Stimulated activated naive CD8-positive, alpha-beta T cell treated with anti-CD3 and anti-CD28 coated beads, Interleukin-15, Interleukin-2, amounts not matched to agents 100 U/mL and 50 U/mL, for 24 hours (primary cell): ENCODE measurements at regions not wholly inside any gene's neighbourhood (a gene's known extent, or its start where the extent isn't known, plus 50 kb on each side); places are given as distances from the start of the nearest gene placed in this dataset.
"Not testable (repeated sequence)": the region's sequence is repeated elsewhere in the genome, so short reads cannot be mapped to it uniquely, and the experiment has no call there.

ENCODE experiments used
- ATAC-seq: fragments of 150-1000 bp; cut with Tn5 transposase; one replicate; pipeline ENCODE4 v1.10.0; 2021
- DNase-seq: peaks from one replicate; pipeline ENCODE4 v3.0.0; 2021

- no peak for DNase-seq
- no peak for ATAC-seq
These were observed 126.5 kb downstream of the C12orf75 start for GRCh38 chr12:105457026-105457425.

DNA sequence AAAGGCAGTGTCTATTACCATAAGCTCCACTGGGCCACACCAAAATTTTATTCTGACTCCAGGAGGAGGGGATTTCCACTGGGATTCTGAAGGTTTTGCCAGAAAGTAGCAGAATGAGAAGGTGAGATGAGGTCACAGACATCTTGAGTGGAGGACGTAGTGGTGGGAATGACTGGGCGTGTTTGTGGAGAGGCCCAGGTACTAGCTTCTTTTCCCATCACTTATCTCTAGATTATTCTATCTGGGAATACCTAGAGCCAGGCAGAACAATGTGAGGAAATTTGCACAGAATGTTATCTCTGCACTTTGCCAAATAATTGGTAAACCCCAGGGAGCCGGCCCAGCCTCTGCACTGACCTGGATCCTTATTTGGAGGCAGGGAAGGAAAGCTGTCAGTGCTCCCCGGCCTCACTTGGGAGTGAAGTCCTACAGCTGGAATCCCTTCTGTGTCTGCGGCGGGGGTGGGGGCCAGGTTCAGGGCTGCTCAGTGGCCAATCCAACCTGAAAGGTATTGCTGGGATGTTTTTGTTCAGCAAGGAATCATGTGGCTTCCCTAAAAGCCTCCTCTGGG lies 129.4 kb downstream of the C12orf75 start:
- no peak for ATAC-seq
- no peak for DNase-seq

DNA sequence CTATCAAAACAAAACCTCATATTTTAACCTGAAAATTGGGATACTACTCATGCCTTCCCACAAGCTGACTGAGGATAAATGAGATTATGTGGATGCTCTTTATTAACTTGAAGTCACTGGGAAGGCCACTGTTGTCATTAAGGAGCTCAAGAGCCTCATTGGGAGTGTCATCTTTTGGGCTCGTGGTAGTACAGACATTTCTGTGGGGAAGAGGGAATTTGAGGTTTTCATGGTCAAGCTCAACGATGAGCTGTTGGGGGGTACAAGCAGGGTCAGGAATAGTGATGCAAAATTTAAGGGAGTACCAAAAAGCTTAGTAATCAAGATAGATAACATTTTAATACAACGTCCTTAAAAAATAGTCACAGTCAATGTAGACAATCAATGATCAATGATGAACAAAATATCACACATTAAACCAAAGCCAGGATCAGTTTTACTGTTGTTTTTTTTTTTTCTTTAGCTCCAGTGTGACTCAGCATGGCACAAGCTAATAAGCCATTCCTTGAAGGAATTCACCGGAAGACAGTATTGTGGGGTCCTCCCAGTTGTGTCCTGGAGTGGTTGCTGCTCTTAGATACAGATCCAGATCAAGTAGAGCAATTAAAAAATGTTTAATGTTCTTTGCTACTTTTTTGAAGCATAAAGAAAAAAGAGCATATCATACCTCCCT lies 130.9 kb downstream of the C12orf75 start:
- no peak for ATAC-seq
- no peak for DNase-seq

DNA sequence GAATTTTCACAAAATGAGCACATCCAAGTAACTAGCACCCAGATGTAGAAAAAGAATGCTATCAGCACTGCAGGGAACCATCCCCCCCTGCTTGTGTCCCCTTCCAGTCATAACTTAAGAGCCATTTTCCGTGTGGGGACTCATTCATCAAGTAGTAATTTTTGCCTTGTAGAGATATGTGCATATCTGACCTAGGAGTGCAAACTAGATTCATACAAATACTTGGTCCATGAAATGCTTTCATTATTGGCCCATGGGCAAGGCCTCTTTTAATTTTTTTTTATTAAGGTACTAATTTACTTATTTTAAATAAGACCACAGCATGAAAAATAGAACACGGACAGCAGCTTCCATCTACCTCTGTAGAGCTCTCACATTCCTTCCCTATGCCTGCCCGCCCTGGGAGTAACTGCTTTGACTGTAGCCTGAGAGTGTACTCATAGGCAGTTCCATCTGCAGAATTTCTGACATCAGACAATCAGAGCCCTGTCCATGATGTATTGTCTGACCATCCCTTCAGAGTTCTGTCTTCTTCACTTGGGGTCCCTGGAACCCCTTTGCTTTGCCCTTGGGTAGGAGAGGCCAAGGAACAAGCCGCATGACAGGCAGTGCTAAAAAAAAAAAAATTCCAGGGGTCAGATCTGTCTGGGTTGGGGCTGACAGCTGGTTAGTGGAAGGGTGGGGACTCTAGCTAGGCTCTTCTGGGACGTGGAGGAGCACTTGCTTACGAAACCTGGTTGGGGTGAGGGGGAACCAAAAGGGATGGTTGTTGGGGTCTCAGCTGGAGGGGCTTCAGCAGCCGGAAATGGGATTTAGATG lies 131.7 kb downstream of the C12orf75 start:
- ATAC-seq, result no peak

GRCh38 chr12:105462831-105463230 lies 132.3 kb downstream of the C12orf75 start:
- DNase-seq, result no peak
- no peak for ATAC-seq

More for the DNA sequence above, 131.7 kb downstream of the C12orf75 start:
- DNase-seq, result no peak

GRCh38 chr12:105464406-105464805 lies 133.9 kb downstream of the C12orf75 start:
- DNase-seq (no peak), ATAC-seq (no peak)

- ATAC-seq (no peak), DNase-seq (no peak)
These were observed 135.9 kb downstream of the C12orf75 start for GRCh38 chr12:105466231-105466900.

GRCh38 chr12:105466901-105467598 lies 136.6 kb downstream of the C12orf75 start:
- DNase-seq (no peak), ATAC-seq (no peak)

- DNase-seq, result no peak
- ATAC-seq, result no peak
These were observed 137.3 kb downstream of the C12orf75 start for GRCh38 chr12:105467710-105468366.

GRCh38 chr12:105468464-105468863 lies 138.0 kb downstream of the C12orf75 start:
- DNase-seq (no peak), ATAC-seq (no peak)

- no peak for ATAC-seq
- DNase-seq, result no peak
These were observed 138.7 kb downstream of the C12orf75 start for GRCh38 chr12:105469211-105469610.

- ATAC-seq (no peak), DNase-seq (no peak)
These were observed 139.2 kb downstream of the C12orf75 start for GRCh38 chr12:105469701-105470100.

DNA sequence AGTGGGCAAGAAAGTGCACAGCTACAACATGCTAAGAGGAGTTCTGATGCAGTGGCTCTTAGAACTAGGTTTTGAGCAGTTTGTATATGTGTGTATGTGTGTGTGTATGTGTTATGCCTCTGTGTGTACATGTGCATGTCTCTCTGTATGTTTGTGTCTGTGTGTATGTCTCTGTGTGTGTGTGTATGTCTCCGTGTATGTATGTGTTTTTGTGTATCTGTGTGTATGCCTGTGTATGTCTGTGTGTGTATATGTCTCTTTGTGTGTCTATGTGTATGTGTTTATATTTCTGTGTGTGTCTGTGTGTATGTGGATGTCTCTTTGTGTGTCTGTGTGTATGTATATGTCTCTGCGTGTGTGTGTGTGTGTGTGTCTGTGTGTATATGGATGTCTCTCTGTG lies 139.6 kb downstream of the C12orf75 start:
- DNase-seq, result no peak
- no peak for ATAC-seq

DNA sequence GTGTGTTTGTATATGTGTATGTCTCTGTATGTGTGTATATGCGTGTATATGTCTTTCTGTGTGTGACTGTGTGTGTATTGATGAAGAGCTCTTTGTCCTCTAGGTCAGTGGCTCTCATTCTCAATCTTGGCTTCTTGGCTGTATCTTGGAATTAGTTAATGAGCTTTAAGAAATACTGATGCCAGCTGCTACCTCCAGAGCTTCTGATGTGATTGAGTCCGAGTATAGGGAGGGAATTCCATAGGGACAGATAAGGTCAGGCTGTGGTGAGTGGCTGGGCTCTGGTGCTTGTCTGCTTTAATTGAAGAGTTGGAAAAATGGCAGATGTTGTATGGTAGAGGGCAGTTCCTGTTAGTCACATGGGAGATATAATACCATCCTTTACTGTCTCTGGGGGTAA lies 140.1 kb downstream of the C12orf75 start:
- no peak for DNase-seq
- no peak for ATAC-seq

- ATAC-seq, result peak; percentile 28
These were observed 144.2 kb downstream of the C12orf75 start for GRCh38 chr12:105474672-105475071.

GRCh38 chr12:105476616-105477015 lies 146.1 kb downstream of the C12orf75 start:
- peak; percentile 32 for ATAC-seq
- DNase-seq, result no peak

More at GRCh38 chr12:105474672-105475071, 144.2 kb downstream of the C12orf75 start:
- DNase-seq, result no peak

DNA sequence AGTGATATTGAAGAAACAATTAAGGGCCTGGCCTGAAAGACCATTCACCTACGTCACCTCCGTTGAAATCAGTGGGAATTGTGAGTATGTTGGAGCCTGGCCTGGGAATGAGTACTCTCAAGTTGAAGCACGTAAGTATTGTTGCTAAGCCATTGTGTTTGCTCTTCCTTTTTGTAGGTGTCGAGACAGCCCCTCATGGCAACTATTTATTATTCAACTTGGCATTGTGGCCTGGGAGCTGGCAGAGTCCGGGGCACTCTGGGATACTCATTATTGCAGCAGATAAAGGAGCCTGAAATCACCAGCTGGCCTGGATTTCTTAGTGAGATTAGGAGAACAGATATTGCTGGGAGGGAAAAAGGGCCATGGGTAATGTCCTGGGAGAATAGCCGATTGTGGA lies 147.4 kb downstream of the C12orf75 start:
- DNase-seq (no peak), ATAC-seq (no peak)

DNA sequence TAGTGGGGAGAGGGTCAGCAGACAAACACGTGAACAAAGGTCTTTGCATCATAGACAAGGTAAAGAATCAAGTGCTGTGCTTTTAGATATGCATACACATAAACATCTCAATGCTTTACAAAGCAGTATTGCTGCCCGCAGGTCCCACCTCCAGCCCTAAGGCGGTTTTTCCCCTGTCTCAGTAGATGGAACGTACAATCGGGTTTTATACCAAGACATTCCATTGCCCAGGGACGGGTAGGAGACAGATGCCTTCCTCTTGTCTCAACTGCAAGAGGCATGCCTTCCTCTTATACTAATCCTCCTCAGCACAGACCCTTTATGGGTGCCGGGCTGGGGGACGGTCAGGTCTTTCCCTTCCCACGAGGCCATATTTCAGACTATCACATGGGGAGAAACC lies 148.3 kb downstream of the C12orf75 start:
- not testable (repeated sequence) for ATAC-seq, DNase-seq

GRCh38 chr12:105479710-105480109 lies 149.2 kb downstream of the C12orf75 start:
- DNase-seq (no peak), ATAC-seq (no peak)

DNA sequence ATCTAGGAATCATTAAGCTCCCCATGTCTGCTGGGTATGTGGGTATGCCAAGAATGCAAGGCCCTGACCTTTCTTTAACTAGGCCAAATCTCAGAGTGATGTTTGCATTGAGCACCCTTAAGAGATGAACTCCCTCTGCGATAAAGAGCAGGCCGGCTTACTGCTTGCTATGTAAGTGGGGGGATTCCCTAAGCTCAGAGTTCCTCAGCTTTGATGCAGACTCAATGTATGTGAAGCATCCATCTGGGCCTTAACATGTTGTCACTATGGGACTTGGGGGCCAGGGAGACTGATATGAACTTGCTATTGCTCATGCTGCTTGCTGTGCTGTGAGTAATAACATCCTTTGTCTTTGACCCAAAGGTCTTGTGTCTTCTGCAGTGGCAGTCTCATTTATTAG lies 149.7 kb downstream of the C12orf75 start:
- DNase-seq (no peak), ATAC-seq (no peak)
